ENCODE measurements at regions not wholly inside any gene's neighbourhood (a gene's known extent, or its start where the extent isn't known, plus 50 kb on each side); places are given as distances from the start of the nearest gene placed in this dataset.
"Not testable (repeated sequence)": the region's sequence is repeated elsewhere in the genome, so short reads cannot be mapped to it uniquely, and the experiment has no call there.

GRCh38 chr6:5843078-5843477, 163.6 kb downstream of the NRN1 start:
- ChIA-PET POLR2A (no interaction called here), CTCF (interaction anchor here (0.6 kb wide), 1 partner anchor 376 kb away, joined by 3 read pairs; no protein-coding TSS in a partner anchor)
- TF ChIP-seq, protein P1, sequence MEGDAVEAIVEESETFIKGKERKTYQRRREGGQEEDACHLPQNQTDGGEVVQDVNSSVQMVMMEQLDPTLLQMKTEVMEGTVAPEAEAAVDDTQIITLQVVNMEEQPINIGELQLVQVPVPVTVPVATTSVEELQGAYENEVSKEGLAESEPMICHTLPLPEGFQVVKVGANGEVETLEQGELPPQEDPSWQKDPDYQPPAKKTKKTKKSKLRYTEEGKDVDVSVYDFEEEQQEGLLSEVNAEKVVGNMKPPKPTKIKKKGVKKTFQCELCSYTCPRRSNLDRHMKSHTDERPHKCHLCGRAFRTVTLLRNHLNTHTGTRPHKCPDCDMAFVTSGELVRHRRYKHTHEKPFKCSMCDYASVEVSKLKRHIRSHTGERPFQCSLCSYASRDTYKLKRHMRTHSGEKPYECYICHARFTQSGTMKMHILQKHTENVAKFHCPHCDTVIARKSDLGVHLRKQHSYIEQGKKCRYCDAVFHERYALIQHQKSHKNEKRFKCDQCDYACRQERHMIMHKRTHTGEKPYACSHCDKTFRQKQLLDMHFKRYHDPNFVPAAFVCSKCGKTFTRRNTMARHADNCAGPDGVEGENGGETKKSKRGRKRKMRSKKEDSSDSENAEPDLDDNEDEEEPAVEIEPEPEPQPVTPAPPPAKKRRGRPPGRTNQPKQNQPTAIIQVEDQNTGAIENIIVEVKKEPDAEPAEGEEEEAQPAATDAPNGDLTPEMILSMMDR (IDR thresholded peaks at IDR 0.05; ENCODE audit: unreplicated experiment): no peak
- Mint-ChIP-seq H3K36me3 (ENCODE audit: insufficient read depth, unreplicated experiment) (no peaks in the 10 kb centered on the region), H3K27me3 (ENCODE audit: insufficient read depth, unreplicated experiment) (peaks cover 78% of the 10 kb centered on the region), H3K27ac (ENCODE audit: low read depth, unreplicated experiment) (no peak overlapping the region), H3K4me1 (ENCODE audit: insufficient read depth, unreplicated experiment) (no peaks in the 10 kb centered on the region), H3K9me3 (ENCODE audit: unreplicated experiment) (no peaks in the 10 kb centered on the region), H3K4me3 (ENCODE audit: unreplicated experiment) (no peak overlapping the region)
- BruUV-seq (replicated peaks): no TSS peak
- no peak for DNase-seq (ENCODE audit: unreplicated experiment)
- intact Hi-C loops (cut with micrococcal nuclease): no loop called here

- H3K9me3 Mint-ChIP-seq (ENCODE audit: unreplicated experiment): no peaks in the 10 kb centered on the region
- ChIA-PET POLR2A (no interaction called here), CTCF (no interaction called here)
- peaks cover 68% of the 10 kb centered on the region for H3K27me3 Mint-ChIP-seq (ENCODE audit: insufficient read depth, unreplicated experiment)
- no peaks in the 10 kb centered on the region for H3K36me3 Mint-ChIP-seq (ENCODE audit: insufficient read depth, unreplicated experiment)
- H3K4me3 Mint-ChIP-seq (ENCODE audit: unreplicated experiment): no peak overlapping the region
- H3K4me1 Mint-ChIP-seq (ENCODE audit: insufficient read depth, unreplicated experiment): no peaks in the 10 kb centered on the region
- no peak for DNase-seq (ENCODE audit: unreplicated experiment)
- TF ChIP-seq, protein P1 (IDR thresholded peaks at IDR 0.05; ENCODE audit: unreplicated experiment): no peak
- intact Hi-C loops (cut with micrococcal nuclease): no loop called here
- BruUV-seq (replicated peaks): no TSS peak
- no peak overlapping the region for H3K27ac Mint-ChIP-seq (ENCODE audit: low read depth, unreplicated experiment)
Measured at GRCh38 chr6:5840734-5841390, 165.9 kb downstream of the NRN1 start.

- Mint-ChIP-seq H3K36me3 (ENCODE audit: insufficient read depth, unreplicated experiment) (no peaks in the 10 kb centered on the region), H3K9me3 (ENCODE audit: unreplicated experiment) (no peaks in the 10 kb centered on the region), H3K4me3 (ENCODE audit: unreplicated experiment) (no peak overlapping the region), H3K27ac (ENCODE audit: low read depth, unreplicated experiment) (no peak overlapping the region), H3K4me1 (ENCODE audit: insufficient read depth, unreplicated experiment) (no peaks in the 10 kb centered on the region), H3K27me3 (ENCODE audit: insufficient read depth, unreplicated experiment) (peaks cover 47% of the 10 kb centered on the region)
- DNase-seq (ENCODE audit: unreplicated experiment): no peak
- CTCF ChIA-PET: interaction anchor here (0.6 to 0.7 kb wide), 2 partner anchors 51 to 1759 kb away, joined by 3 read pairs; no protein-coding TSS in a partner anchor
- TF ChIP-seq, protein P1 (IDR thresholded peaks at IDR 0.05; ENCODE audit: unreplicated experiment): no peak
- no TSS peak for BruUV-seq (replicated peaks)
- POLR2A ChIA-PET: no interaction called here
- intact Hi-C loops (cut with micrococcal nuclease): no loop called here
Measured at GRCh38 chr6:5838656-5839396, 167.9 kb downstream of the NRN1 start.

- H3K9me3 Mint-ChIP-seq (ENCODE audit: unreplicated experiment): no peaks in the 10 kb centered on the region
- ChIA-PET POLR2A (no interaction called here), CTCF (interaction anchor here (0.5 kb wide), 1 partner anchor 64 kb away, joined by 3 read pairs; no protein-coding TSS in a partner anchor)
- no peak for DNase-seq (ENCODE audit: unreplicated experiment)
- intact Hi-C loops (cut with micrococcal nuclease): no loop called here
- no peak overlapping the region for H3K4me3 Mint-ChIP-seq (ENCODE audit: unreplicated experiment)
- no TSS peak for BruUV-seq (replicated peaks)
- no peaks in the 10 kb centered on the region for H3K36me3 Mint-ChIP-seq (ENCODE audit: insufficient read depth, unreplicated experiment)
- H3K4me1 Mint-ChIP-seq (ENCODE audit: insufficient read depth, unreplicated experiment): no peaks in the 10 kb centered on the region
- TF ChIP-seq, protein P1 (IDR thresholded peaks at IDR 0.05; ENCODE audit: unreplicated experiment): no peak
- no peak overlapping the region for H3K27ac Mint-ChIP-seq (ENCODE audit: low read depth, unreplicated experiment)
- peaks cover 33% of the 10 kb centered on the region for H3K27me3 Mint-ChIP-seq (ENCODE audit: insufficient read depth, unreplicated experiment)
Measured at GRCh38 chr6:5837323-5837722, 169.4 kb downstream of the NRN1 start.

DNA sequence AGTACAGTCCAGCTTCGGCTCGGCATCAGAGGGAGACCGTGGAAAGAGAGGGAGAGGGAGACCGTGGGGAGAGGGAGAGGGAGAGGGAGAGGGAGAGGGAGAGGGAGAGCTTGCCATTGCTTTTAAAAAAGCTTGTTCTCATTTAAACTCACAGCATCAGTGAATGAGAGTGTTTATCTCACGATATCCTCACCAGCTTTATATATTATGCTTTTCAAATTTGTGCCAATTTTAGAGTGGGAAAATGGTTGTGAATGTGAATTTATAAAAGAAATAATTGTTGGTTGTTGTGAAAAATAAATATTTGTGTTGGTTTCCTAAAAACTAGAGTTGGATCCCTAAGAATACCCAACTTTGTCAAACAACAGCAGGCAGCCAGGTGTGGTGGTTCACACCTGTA, 170.1 kb downstream of the NRN1 start:
- BruUV-seq (replicated peaks); intact Hi-C loops (cut with micrococcal nuclease); H3K36me3 Mint-ChIP-seq (ENCODE audit: insufficient read depth, unreplicated experiment); H3K27ac Mint-ChIP-seq (ENCODE audit: low read depth, unreplicated experiment); POLR2A ChIA-PET; CTCF ChIA-PET; H3K4me3 Mint-ChIP-seq (ENCODE audit: unreplicated experiment); H3K4me1 Mint-ChIP-seq (ENCODE audit: insufficient read depth, unreplicated experiment); DNase-seq (ENCODE audit: unreplicated experiment); H3K9me3 Mint-ChIP-seq (ENCODE audit: unreplicated experiment): not testable (repeated sequence)
- peaks cover 33% of the 10 kb centered on the region for H3K27me3 Mint-ChIP-seq (ENCODE audit: insufficient read depth, unreplicated experiment)
